ENCODE measurements at regions not wholly inside any gene's neighbourhood (a gene's known extent, or its start where the extent isn't known, plus 50 kb on each side); places are given as distances from the start of the nearest gene placed in this dataset.

DNA sequence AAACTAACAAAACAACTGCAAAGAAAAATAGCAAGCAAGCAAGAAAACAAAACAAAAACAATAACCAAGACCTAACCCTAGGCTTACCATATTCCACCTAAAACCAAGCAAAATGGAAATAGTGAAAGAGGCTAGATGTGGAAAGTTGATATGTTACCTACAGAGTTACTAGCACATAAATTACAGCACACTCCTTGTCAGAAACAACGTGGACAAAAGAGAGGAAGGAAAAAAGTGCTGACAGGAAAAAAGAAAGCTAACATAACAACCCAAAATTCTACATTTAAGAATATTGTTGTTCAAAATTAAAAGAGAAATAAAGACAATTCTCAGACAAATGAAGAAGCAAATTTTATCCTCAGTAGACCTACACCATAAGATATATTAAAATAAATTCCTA lies 812.8 kb upstream of the NUDT12 start:
- no peak for ATAC-seq (ENCODE audit: low read depth)
- no peaks in the 10 kb centered on the region for H4K20me1 ChIP-seq (ENCODE audit: control insufficient read depth, insufficient read depth, low read length, poor library complexity, severe bottlenecking)
- H3K36me3 ChIP-seq (replicated peaks in 1 of 2; ENCODE audit: control extremely low read depth in 1 of 2, control insufficient read depth in 1 of 2, extremely low read depth in 1 of 2, insufficient read depth in 2 of 2, low read length in 1 of 2), result no peaks in the 10 kb centered on the region
- H3K4me1 ChIP-seq (ENCODE audit: control insufficient read depth in 2 of 2, insufficient read depth in 2 of 2, low read length in 2 of 2), result no peaks in the 10 kb centered on the region
- Mint-ChIP-seq H3K27me3 (no peaks in the 10 kb centered on the region), H3K4me1 (no peaks in the 10 kb centered on the region), H3K4me3 (no peak overlapping the region), H3K9me3 (ENCODE audit: insufficient read depth) (peaks cover 5% of the 10 kb centered on the region), H3K27ac (no peak overlapping the region)
- H3K4me2 ChIP-seq (replicated peaks; ENCODE audit: low read depth, low read length, poor library complexity, severe bottlenecking), result no peak overlapping the region
- H3K9ac ChIP-seq (ENCODE audit: low read length), result no peak overlapping the region
- H3K79me2 ChIP-seq (ENCODE audit: control insufficient read depth, insufficient read depth, low read length), result no peaks in the 10 kb centered on the region
- no peak overlapping the region for H2AFZ ChIP-seq (ENCODE audit: insufficient read depth, low read depth, low read length, poor library complexity, severe bottlenecking)
- ChIA-PET POLR2A (no interaction called here), CTCF (no interaction called here)
- intact Hi-C loops (cut with micrococcal nuclease), result no loop called here
- H3K4me3 ChIP-seq (ENCODE audit: control extremely low read depth in 1 of 5, extremely low read depth in 1 of 5, insufficient read depth in 1 of 5, low read depth in 2 of 5, low read length in 4 of 5), result no peak overlapping the region
- TF ChIP-seq CTCF (IDR thresholded peaks at IDR 0.05) (no peak), EZH2 (IDR thresholded peaks at IDR 0.05; ENCODE audit: borderline replicate concordance, insufficient read depth, low read depth, low read length, poor library complexity, severe bottlenecking) (no peak)
- WGBS (ENCODE audit: insufficient coverage), result no CpG with 5 or more reads among the region's 1 CpG
- H3K9me3 ChIP-seq (ENCODE audit: control extremely low read depth in 1 of 3, control insufficient read depth in 2 of 3, insufficient read depth in 1 of 3, low read length in 2 of 3), result no peaks in the 10 kb centered on the region
- no peaks in the 10 kb centered on the region for H3K27me3 ChIP-seq (replicated peaks in 1 of 4; ENCODE audit: control extremely low read depth in 1 of 4, control insufficient read depth in 3 of 4, insufficient read depth in 4 of 4, low read length in 3 of 4)
- DNase-seq, result no peak
- no peak overlapping the region for H3K27ac ChIP-seq (ENCODE audit: low read length in 2 of 2)

DNA sequence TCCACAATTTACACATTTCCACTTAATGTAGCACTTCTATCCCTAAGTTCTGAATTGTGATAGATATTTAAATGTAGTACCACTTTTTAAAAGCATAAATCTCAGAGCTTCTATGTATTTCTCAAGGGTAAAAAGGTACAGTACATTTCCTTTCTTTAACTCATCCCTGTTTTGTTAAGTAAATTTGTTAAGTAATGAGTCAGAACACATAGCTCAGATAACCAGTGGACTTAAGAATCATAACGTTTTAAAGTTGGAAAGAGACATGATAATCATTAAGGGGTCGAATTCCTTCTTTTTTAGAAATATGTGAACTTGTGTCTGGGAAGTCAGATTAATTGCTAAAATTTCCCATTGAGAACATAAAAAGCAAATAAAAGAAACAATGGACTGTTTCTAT lies 810.2 kb upstream of the NUDT12 start:
- H3K9me3 ChIP-seq (ENCODE audit: control extremely low read depth in 1 of 3, control insufficient read depth in 2 of 3, insufficient read depth in 1 of 3, low read length in 2 of 3), result peaks cover 0 to 1% (median 0%) of the 10 kb centered on the region in 3 donors
- no peak for DNase-seq
- H3K4me2 ChIP-seq (replicated peaks; ENCODE audit: low read depth, low read length, poor library complexity, severe bottlenecking), result no peak overlapping the region
- no peak overlapping the region for H3K4me3 Mint-ChIP-seq
- H3K27ac ChIP-seq (ENCODE audit: low read length in 2 of 2), result no peak overlapping the region
- H3K36me3 ChIP-seq (replicated peaks in 1 of 2; ENCODE audit: control extremely low read depth in 1 of 2, control insufficient read depth in 1 of 2, extremely low read depth in 1 of 2, insufficient read depth in 2 of 2, low read length in 1 of 2), result no peaks in the 10 kb centered on the region
- ChIA-PET CTCF (no interaction called here), POLR2A (no interaction called here)
- H3K27me3 ChIP-seq (replicated peaks in 1 of 4; ENCODE audit: control extremely low read depth in 1 of 4, control insufficient read depth in 3 of 4, insufficient read depth in 4 of 4, low read length in 3 of 4), result no peaks in the 10 kb centered on the region
- H3K9me3 Mint-ChIP-seq (ENCODE audit: insufficient read depth), result peaks cover 7% of the 10 kb centered on the region
- no peak overlapping the region for H3K4me3 ChIP-seq (ENCODE audit: control extremely low read depth in 1 of 5, extremely low read depth in 1 of 5, insufficient read depth in 1 of 5, low read depth in 2 of 5, low read length in 4 of 5)
- H4K20me1 ChIP-seq (ENCODE audit: control insufficient read depth, insufficient read depth, low read length, poor library complexity, severe bottlenecking), result no peaks in the 10 kb centered on the region
- H3K79me2 ChIP-seq (ENCODE audit: control insufficient read depth, insufficient read depth, low read length), result no peaks in the 10 kb centered on the region
- intact Hi-C loops (cut with micrococcal nuclease), result no loop called here
- H3K27me3 Mint-ChIP-seq, result no peaks in the 10 kb centered on the region
- no peak overlapping the region for H3K27ac Mint-ChIP-seq
- TF ChIP-seq CTCF (IDR thresholded peaks at IDR 0.05), result no peak
- WGBS (ENCODE audit: insufficient coverage), result no CpG with 5 or more reads among the region's 2 CpGs
- H3K4me1 Mint-ChIP-seq, result no peaks in the 10 kb centered on the region
- H2AFZ ChIP-seq (ENCODE audit: insufficient read depth, low read depth, low read length, poor library complexity, severe bottlenecking), result no peak overlapping the region
- no peak overlapping the region for H3K9ac ChIP-seq (ENCODE audit: low read length)
- no peak for ATAC-seq (ENCODE audit: low read depth)
- no peaks in the 10 kb centered on the region for H3K4me1 ChIP-seq (ENCODE audit: control insufficient read depth in 2 of 2, insufficient read depth in 2 of 2, low read length in 2 of 2)
